T-helper 2 cell treated with Interferon-gamma antibody and Interleukin-4, amounts not matched to agents 5 μg/mL and 100 μg/mL, for 36 hours (primary cell): ENCODE measurements at regions not wholly inside any gene's neighbourhood (a gene's known extent, or its start where the extent isn't known, plus 50 kb on each side); places are given as distances from the start of the nearest gene placed in this dataset.
"Not testable (repeated sequence)": the region's sequence is repeated elsewhere in the genome, so short reads cannot be mapped to it uniquely, and the experiment has no call there.

Source experiments
- DNase-seq: peaks from one replicate; pipeline ENCODE4 v3.0.0; 2021; ENCODE audit warnings: low spot score
- H3K27ac Mint-ChIP-seq: one replicate; pipeline ENCODE4 v1.8.0; 2021; ENCODE audit warnings: mild to moderate bottlenecking, mixed read lengths
- H3K27me3 Mint-ChIP-seq: one replicate; pipeline ENCODE4 v1.8.0; 2021; ENCODE audit warnings: low read depth, mixed read lengths
- H3K36me3 Mint-ChIP-seq: one replicate; pipeline ENCODE4 v1.8.0; 2021; ENCODE audit warnings: low read depth, mixed read lengths
- H3K4me1 Mint-ChIP-seq: one replicate; pipeline ENCODE4 v1.8.0; 2021; ENCODE audit warnings: low read depth, mixed read lengths
- H3K4me3 Mint-ChIP-seq: one replicate; pipeline ENCODE4 v1.8.0; 2022; ENCODE audit warnings: mild to moderate bottlenecking, moderate library complexity, mixed read lengths
- H3K9me3 Mint-ChIP-seq: one replicate; pipeline ENCODE4 v1.8.0; 2021; ENCODE audit warnings: mixed read lengths

GRCh38 chr16:18184755-18185154, 151.8 kb downstream of the NPIPA8 start:
- H3K4me1 Mint-ChIP-seq, H3K9me3 Mint-ChIP-seq, DNase-seq, H3K36me3 Mint-ChIP-seq, H3K27ac Mint-ChIP-seq, H3K27me3 Mint-ChIP-seq, H3K4me3 Mint-ChIP-seq: not testable (repeated sequence)

GRCh38 chr16:18181028-18181427, 155.5 kb downstream of the NPIPA8 start:
- H3K27ac Mint-ChIP-seq, DNase-seq, H3K4me3 Mint-ChIP-seq, H3K9me3 Mint-ChIP-seq, H3K36me3 Mint-ChIP-seq, H3K4me1 Mint-ChIP-seq, H3K27me3 Mint-ChIP-seq: not testable (repeated sequence)

GRCh38 chr16:18173945-18174497, 162.5 kb downstream of the NPIPA8 start:
- not testable (repeated sequence) for H3K27ac Mint-ChIP-seq, H3K9me3 Mint-ChIP-seq, DNase-seq, H3K4me3 Mint-ChIP-seq, H3K4me1 Mint-ChIP-seq, H3K27me3 Mint-ChIP-seq, H3K36me3 Mint-ChIP-seq

- not testable (repeated sequence) for H3K27me3 Mint-ChIP-seq, DNase-seq, H3K4me1 Mint-ChIP-seq, H3K4me3 Mint-ChIP-seq, H3K9me3 Mint-ChIP-seq, H3K36me3 Mint-ChIP-seq, H3K27ac Mint-ChIP-seq
Observed at GRCh38 chr16:18162293-18162692, 174.2 kb downstream of the NPIPA8 start.

GRCh38 chr16:18161224-18161623, 175.3 kb downstream of the NPIPA8 start:
- not testable (repeated sequence) for H3K27me3 Mint-ChIP-seq, DNase-seq, H3K27ac Mint-ChIP-seq, H3K36me3 Mint-ChIP-seq, H3K9me3 Mint-ChIP-seq, H3K4me3 Mint-ChIP-seq, H3K4me1 Mint-ChIP-seq

- H3K4me1 Mint-ChIP-seq, H3K4me3 Mint-ChIP-seq, DNase-seq, H3K27me3 Mint-ChIP-seq, H3K27ac Mint-ChIP-seq, H3K9me3 Mint-ChIP-seq, H3K36me3 Mint-ChIP-seq: not testable (repeated sequence)
Observed at GRCh38 chr16:18159185-18159584, 177.4 kb downstream of the NPIPA8 start.

- H3K4me3 Mint-ChIP-seq, DNase-seq, H3K4me1 Mint-ChIP-seq, H3K27ac Mint-ChIP-seq, H3K27me3 Mint-ChIP-seq, H3K9me3 Mint-ChIP-seq, H3K36me3 Mint-ChIP-seq: not testable (repeated sequence)
Observed at GRCh38 chr16:18157854-18158253, 178.7 kb downstream of the NPIPA8 start.

- not testable (repeated sequence) for DNase-seq, H3K27ac Mint-ChIP-seq, H3K4me1 Mint-ChIP-seq, H3K36me3 Mint-ChIP-seq, H3K4me3 Mint-ChIP-seq, H3K27me3 Mint-ChIP-seq, H3K9me3 Mint-ChIP-seq
Observed at GRCh38 chr16:18152832-18153231, 183.7 kb downstream of the NPIPA8 start.

- H3K36me3 Mint-ChIP-seq, H3K4me3 Mint-ChIP-seq, H3K4me1 Mint-ChIP-seq, H3K27me3 Mint-ChIP-seq, DNase-seq, H3K9me3 Mint-ChIP-seq, H3K27ac Mint-ChIP-seq: not testable (repeated sequence)
Observed at GRCh38 chr16:18148132-18148531, 188.4 kb downstream of the NPIPA8 start.

GRCh38 chr16:18146601-18147142, 189.9 kb downstream of the NPIPA8 start:
- H3K9me3 Mint-ChIP-seq, H3K4me3 Mint-ChIP-seq, H3K36me3 Mint-ChIP-seq, DNase-seq, H3K4me1 Mint-ChIP-seq, H3K27ac Mint-ChIP-seq, H3K27me3 Mint-ChIP-seq: not testable (repeated sequence)

GRCh38 chr16:18142066-18142465, 194.5 kb downstream of the NPIPA8 start:
- not testable (repeated sequence) for H3K4me3 Mint-ChIP-seq, H3K36me3 Mint-ChIP-seq, H3K9me3 Mint-ChIP-seq, H3K27ac Mint-ChIP-seq, DNase-seq, H3K27me3 Mint-ChIP-seq, H3K4me1 Mint-ChIP-seq

- not testable (repeated sequence) for H3K27me3 Mint-ChIP-seq, H3K36me3 Mint-ChIP-seq, DNase-seq, H3K27ac Mint-ChIP-seq, H3K4me3 Mint-ChIP-seq, H3K4me1 Mint-ChIP-seq, H3K9me3 Mint-ChIP-seq
Observed at GRCh38 chr16:18136288-18136687, 200.2 kb downstream of the NPIPA8 start.

- H3K27ac Mint-ChIP-seq, H3K9me3 Mint-ChIP-seq, DNase-seq, H3K4me3 Mint-ChIP-seq, H3K4me1 Mint-ChIP-seq, H3K27me3 Mint-ChIP-seq, H3K36me3 Mint-ChIP-seq: not testable (repeated sequence)
Observed at GRCh38 chr16:18135024-18135423, 201.5 kb downstream of the NPIPA8 start.

GRCh38 chr16:18131587-18131986, 204.9 kb downstream of the NPIPA8 start:
- H3K36me3 Mint-ChIP-seq, H3K4me3 Mint-ChIP-seq, H3K27me3 Mint-ChIP-seq, H3K9me3 Mint-ChIP-seq, DNase-seq, H3K27ac Mint-ChIP-seq, H3K4me1 Mint-ChIP-seq: not testable (repeated sequence)

GRCh38 chr16:18130478-18131120, 205.9 kb downstream of the NPIPA8 start:
- not testable (repeated sequence) for DNase-seq, H3K36me3 Mint-ChIP-seq, H3K27me3 Mint-ChIP-seq, H3K4me1 Mint-ChIP-seq, H3K4me3 Mint-ChIP-seq, H3K9me3 Mint-ChIP-seq, H3K27ac Mint-ChIP-seq
